ENCODE measurements at regions not wholly inside any gene's neighbourhood (a gene's known extent, or its start where the extent isn't known, plus 50 kb on each side); places are given as distances from the start of the nearest gene placed in this dataset.
A peak's percentile ranks its signal among the peaks of the same experiment; 100 is the strongest.

- peak; percentile 77 to 97 (median 88) for TF ChIP-seq CTCF (IDR thresholded peaks at IDR 0.05)
- TF ChIP-seq POLR2A (IDR thresholded peaks at IDR 0.05): no peak
Observed at GRCh38 chr4:153084980-153085630, 119.1 kb upstream of the TRIM2 start.

Data from thyroid gland (tissue), 4 donors.